SK-N-SH treated with all-trans-retinoic acid at 6 μM for 48 hours (cell line): ENCODE measurements at regions not wholly inside any gene's neighbourhood (a gene's known extent, or its start where the extent isn't known, plus 50 kb on each side); places are given as distances from the start of the nearest gene placed in this dataset.

Source experiments
- ATAC-seq: fragments of 200-7000 bp; cut with Tn5 transposase; 3 replicates; pipeline ENCODE4 v1.9.1; 2020; ENCODE audit warnings: mild to moderate bottlenecking, moderate library complexity
- ARNTL ChIP-seq: fragments of 450-650 bp; formaldehyde crosslinking; IDR thresholded peaks from 2 replicates; pipeline ENCODE4 v1.5.0; 2020; ENCODE audit warnings: low read depth, mild to moderate bottlenecking, moderate library complexity, borderline replicate concordance
- BACH2 ChIP-seq: fragments of 250-450 bp; sonication (Bioruptor Pico); IDR thresholded peaks from 2 replicates; pipeline ENCODE4 v1.9.0; 2021; ENCODE audit warnings: mild to moderate bottlenecking, borderline replicate concordance
- CREB5 ChIP-seq: fragments of 250-450 bp; sonication (Bioruptor Pico); IDR thresholded peaks from 2 replicates; pipeline ENCODE4 v1.5.1; 2020; ENCODE audit warnings: low read depth, mild to moderate bottlenecking, moderate library complexity
- CSDC2 ChIP-seq: fragments of 250-450 bp; sonication (Bioruptor Pico); IDR thresholded peaks from 2 replicates; pipeline ENCODE4 v1.5.0; 2020; ENCODE audit warnings: mild to moderate bottlenecking, moderate library complexity
- ESRRG ChIP-seq: fragments of 250-450 bp; sonication (Bioruptor Pico); IDR thresholded peaks from 2 replicates; pipeline ENCODE4 v1.6.1; 2021; ENCODE audit warnings: mild to moderate bottlenecking
- GLIS3 ChIP-seq: fragments of 250-450 bp; sonication (Bioruptor Pico); IDR thresholded peaks from 2 replicates; pipeline ENCODE4 v1.5.0; 2020; ENCODE audit warnings: mild to moderate bottlenecking, moderate library complexity
- ISL1 ChIP-seq: fragments of 250-450 bp; sonication (Bioruptor Pico); IDR thresholded peaks from 2 replicates; pipeline ENCODE4 v2.1.2; 2022; ENCODE audit warnings: mild to moderate bottlenecking, moderate library complexity
- OSR1 ChIP-seq: fragments of 250-450 bp; sonication (Bioruptor Pico); IDR thresholded peaks from 2 replicates; pipeline ENCODE4 v1.8.0; 2022; ENCODE audit warnings: moderate library complexity, mild to moderate bottlenecking, inconsistent platforms
- POU6F1 ChIP-seq: fragments of 250-450 bp; sonication (Bioruptor Pico); IDR thresholded peaks from 2 replicates; pipeline ENCODE4 v1.8.0; 2021; ENCODE audit warnings: low read depth, mild to moderate bottlenecking, moderate library complexity, borderline replicate concordance
- PPARA ChIP-seq: fragments of 250-450 bp; sonication (Bioruptor Pico); IDR thresholded peaks from 2 replicates; pipeline ENCODE4 v1.5.0; 2020; ENCODE audit warnings: mild to moderate bottlenecking, borderline replicate concordance
- SNAI2 ChIP-seq: fragments of 250-450 bp; sonication (Bioruptor Pico); IDR thresholded peaks from 2 replicates; pipeline ENCODE4 v1.5.0; 2020; ENCODE audit warnings: mild to moderate bottlenecking, moderate library complexity
- TCF4 ChIP-seq: fragments of 250-450 bp; sonication (Bioruptor Pico); IDR thresholded peaks from 2 replicates; pipeline ENCODE4 v1.8.0; 2021; ENCODE audit warnings: mild to moderate bottlenecking, moderate library complexity, borderline replicate concordance
- TOX ChIP-seq: fragments of 250-450 bp; sonication (Bioruptor Pico); IDR thresholded peaks from 2 replicates; pipeline ENCODE4 v1.8.0; 2021; ENCODE audit warnings: mild to moderate bottlenecking, moderate library complexity, borderline replicate concordance
- TSHZ2 ChIP-seq: fragments of 250-450 bp; sonication (Bioruptor Pico); IDR thresholded peaks from 2 replicates; pipeline ENCODE4 v1.5.0; 2020; ENCODE audit warnings: mild to moderate bottlenecking, moderate library complexity
- ZC3H10 ChIP-seq: fragments of 250-450 bp; sonication (Bioruptor Pico); IDR thresholded peaks from 2 replicates; pipeline ENCODE4 v1.5.1; 2021; ENCODE audit warnings: mild to moderate bottlenecking, moderate library complexity
- ZFP3 ChIP-seq: fragments of 250-450 bp; sonication (Bioruptor Pico); IDR thresholded peaks from 2 replicates; pipeline ENCODE4 v1.5.0; 2020; ENCODE audit warnings: mild to moderate bottlenecking, moderate library complexity
- ZFP30 ChIP-seq: fragments of 450-650 bp; formaldehyde crosslinking; IDR thresholded peaks from 2 replicates; pipeline ENCODE4 v1.5.0; 2022; ENCODE audit warnings: mild to moderate bottlenecking, moderate library complexity
- ZNF565 ChIP-seq: fragments of 450-650 bp; formaldehyde crosslinking; conservative IDR thresholded peaks from 2 replicates; pipeline ENCODE4 v1.5.0; 2020; ENCODE audit warnings: low read depth, mild to moderate bottlenecking, moderate library complexity
- ZNF70 ChIP-seq: fragments of 450-650 bp; formaldehyde crosslinking; IDR thresholded peaks from 2 replicates; pipeline ENCODE4 v1.5.0; 2020; ENCODE audit warnings: mild to moderate bottlenecking, moderate library complexity
- TF ChIP-seq, protein P1 (sequence below): fragments of 250-450 bp; sonication (Bioruptor Pico); IDR thresholded peaks from 2 replicates; pipeline ENCODE4 v1.5.1; 2021; ENCODE audit warnings: mild to moderate bottlenecking, moderate library complexity
- TF ChIP-seq, protein P2 (sequence below): fragments of 250-450 bp; sonication (Bioruptor Pico); IDR thresholded peaks from 2 replicates; pipeline ENCODE4 v1.8.0; 2020; ENCODE audit warnings: mild to moderate bottlenecking, moderate library complexity, borderline replicate concordance

- no peak for ATAC-seq
- TF ChIP-seq TOX (no peak), ZFP30 (CRISPR knock-in tag) (no peak), POU6F1 (CRISPR knock-in tag) (no peak), CSDC2 (CRISPR knock-in tag) (no peak), GLIS3 (CRISPR knock-in tag) (no peak), TSHZ2 (CRISPR knock-in tag) (no peak), ARNTL (CRISPR knock-in tag) (no peak), ZFP3 (CRISPR knock-in tag) (no peak), ZNF70 (CRISPR knock-in tag) (no peak), ESRRG (CRISPR knock-in tag) (no peak), ZNF565 (CRISPR knock-in tag) (no peak), PPARA (CRISPR knock-in tag) (no peak), ISL1 (CRISPR knock-in tag) (no peak), ZC3H10 (CRISPR knock-in tag) (no peak), SNAI2 (no peak)
Measured at GRCh38 chr18:39998317-39998716, 1956.7 kb upstream of the PIK3C3 start.

DNA sequence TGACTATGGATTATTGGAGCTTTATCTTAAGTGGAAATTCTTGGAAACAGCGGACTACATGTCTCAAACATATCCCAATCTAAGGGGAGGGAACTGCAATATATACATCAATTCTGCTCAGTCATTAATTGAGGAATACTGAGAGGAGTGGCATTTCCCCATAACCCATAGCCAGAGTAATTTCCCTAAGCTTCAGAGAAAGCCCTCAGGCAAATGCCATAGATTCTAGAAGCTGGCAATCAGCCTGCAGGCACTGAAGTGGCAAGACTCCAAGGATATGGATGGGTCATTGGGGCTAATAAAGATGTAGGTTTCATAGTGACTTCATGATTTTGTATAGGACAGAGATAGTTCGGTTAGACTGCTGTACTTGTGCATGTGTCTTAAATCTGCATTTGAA is 1960.5 kb upstream of the PIK3C3 start:
- TF ChIP-seq BACH2 (CRISPR knock-in tag) = no peak
- no peak for TF ChIP-seq ZFP3 (CRISPR knock-in tag)
- no peak for TF ChIP-seq OSR1 (CRISPR knock-in tag)
- TF ChIP-seq, all 23 proteins: peak for 0
- no peak for ATAC-seq

DNA sequence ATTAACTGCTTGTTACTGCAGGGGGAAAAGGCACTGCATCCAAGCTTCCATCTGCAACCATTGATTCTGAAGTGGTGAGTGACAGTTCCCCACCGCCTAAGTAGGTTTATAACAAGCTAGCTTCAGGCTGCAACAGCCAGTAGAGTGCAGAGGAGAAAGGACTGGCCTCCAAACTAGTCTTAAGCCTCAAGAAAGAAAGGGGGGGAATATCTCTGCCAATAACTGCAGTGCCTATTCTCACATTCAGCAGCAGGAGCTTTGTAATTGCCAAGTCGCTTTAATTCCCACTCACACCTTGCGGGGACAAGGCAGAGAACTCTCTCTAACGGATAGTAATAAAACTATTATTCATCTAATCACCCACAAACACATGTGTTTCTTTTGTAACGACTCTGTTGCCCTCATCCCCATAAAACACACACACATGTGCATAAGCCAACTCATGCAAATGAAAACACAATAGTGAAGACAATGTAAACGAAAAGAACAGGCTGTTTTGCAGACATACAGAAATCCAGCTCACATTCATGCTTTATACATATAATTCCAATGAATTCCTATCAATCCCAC is 1963.3 kb upstream of the PIK3C3 start:
- no peak for TF ChIP-seq TCF4 (CRISPR knock-in tag)
- no peak for TF ChIP-seq ARNTL (CRISPR knock-in tag)
- no peak for TF ChIP-seq CREB5 (CRISPR knock-in tag)
- no peak for TF ChIP-seq SNAI2
- TF ChIP-seq, protein P1, sequence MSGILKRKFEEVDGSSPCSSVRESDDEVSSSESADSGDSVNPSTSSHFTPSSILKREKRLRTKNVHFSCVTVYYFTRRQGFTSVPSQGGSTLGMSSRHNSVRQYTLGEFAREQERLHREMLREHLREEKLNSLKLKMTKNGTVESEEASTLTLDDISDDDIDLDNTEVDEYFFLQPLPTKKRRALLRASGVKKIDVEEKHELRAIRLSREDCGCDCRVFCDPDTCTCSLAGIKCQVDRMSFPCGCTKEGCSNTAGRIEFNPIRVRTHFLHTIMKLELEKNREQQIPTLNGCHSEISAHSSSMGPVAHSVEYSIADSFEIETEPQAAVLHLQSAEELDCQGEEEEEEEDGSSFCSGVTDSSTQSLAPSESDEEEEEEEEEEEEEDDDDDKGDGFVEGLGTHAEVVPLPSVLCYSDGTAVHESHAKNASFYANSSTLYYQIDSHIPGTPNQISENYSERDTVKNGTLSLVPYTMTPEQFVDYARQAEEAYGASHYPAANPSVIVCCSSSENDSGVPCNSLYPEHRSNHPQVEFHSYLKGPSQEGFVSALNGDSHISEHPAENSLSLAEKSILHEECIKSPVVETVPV (CRISPR knock-in tag) = no peak
- TF ChIP-seq, protein P2, sequence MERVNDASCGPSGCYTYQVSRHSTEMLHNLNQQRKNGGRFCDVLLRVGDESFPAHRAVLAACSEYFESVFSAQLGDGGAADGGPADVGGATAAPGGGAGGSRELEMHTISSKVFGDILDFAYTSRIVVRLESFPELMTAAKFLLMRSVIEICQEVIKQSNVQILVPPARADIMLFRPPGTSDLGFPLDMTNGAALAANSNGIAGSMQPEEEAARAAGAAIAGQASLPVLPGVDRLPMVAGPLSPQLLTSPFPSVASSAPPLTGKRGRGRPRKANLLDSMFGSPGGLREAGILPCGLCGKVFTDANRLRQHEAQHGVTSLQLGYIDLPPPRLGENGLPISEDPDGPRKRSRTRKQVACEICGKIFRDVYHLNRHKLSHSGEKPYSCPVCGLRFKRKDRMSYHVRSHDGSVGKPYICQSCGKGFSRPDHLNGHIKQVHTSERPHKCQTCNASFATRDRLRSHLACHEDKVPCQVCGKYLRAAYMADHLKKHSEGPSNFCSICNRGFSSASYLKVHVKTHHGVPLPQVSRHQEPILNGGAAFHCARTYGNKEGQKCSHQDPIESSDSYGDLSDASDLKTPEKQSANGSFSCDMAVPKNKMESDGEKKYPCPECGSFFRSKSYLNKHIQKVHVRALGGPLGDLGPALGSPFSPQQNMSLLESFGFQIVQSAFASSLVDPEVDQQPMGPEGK (CRISPR knock-in tag) = no peak
- TF ChIP-seq ZNF565 (CRISPR knock-in tag) = no peak
- no peak for TF ChIP-seq POU6F1 (CRISPR knock-in tag)
- TF ChIP-seq BACH2 (CRISPR knock-in tag) = no peak
- no peak for TF ChIP-seq ZFP30 (CRISPR knock-in tag)
- TF ChIP-seq ESRRG (CRISPR knock-in tag) = no peak
- TF ChIP-seq PPARA (CRISPR knock-in tag) = no peak
- no peak for TF ChIP-seq ZC3H10 (CRISPR knock-in tag)
- TF ChIP-seq OSR1 (CRISPR knock-in tag) = no peak
- ATAC-seq = no peak
